Adipose tissue (tissue), 3 donors: ENCODE measurements at regions not wholly inside any gene's neighbourhood (a gene's known extent, or its start where the extent isn't known, plus 50 kb on each side); places are given as distances from the start of the nearest gene placed in this dataset.

Experiments
- H3K27ac ChIP-seq: one replicate; pipeline ENCODE4 v1.5.1; 2013; ENCODE audit warnings: low read depth, low read length
- WGBS, 3 donors: extraction: QIAGEN DNeasy Blood & Tissue Kit; methylation state at CpG; one replicate each; pipeline ENCODE4 v1.1.7; 2013; 5-methylcytosine and 5-hydroxymethylcytosine counted together
- donor health status: healthy with polysubstance abuse.
- donor health status: Bipolar disorder and iron deficiency.
- donor health status: healthy.

GRCh38 chr16:85389679-85390470 lies 223.2 kb upstream of the GSE1 start:
- H3K27ac ChIP-seq = no peak overlapping the region
- 85 to 88% (median 87%) methylated on average over 19 of the region's 19 CpGs for WGBS, 3 donors

- WGBS, 3 donors = 54 to 69% (median 66%) methylated on average over 24 of the region's 24 CpGs
- no peak overlapping the region for H3K27ac ChIP-seq
These were observed 222.5 kb upstream of the GSE1 start for GRCh38 chr16:85390511-85391174.

GRCh38 chr16:85391175-85391707 lies 221.9 kb upstream of the GSE1 start:
- 83 to 85% (median 84%) methylated on average over 14 of the region's 14 CpGs for WGBS, 3 donors
- H3K27ac ChIP-seq = no peak overlapping the region

GRCh38 chr16:85391769-85392583 lies 221.1 kb upstream of the GSE1 start:
- 86 to 89% (median 89%) methylated on average over 11 of the region's 11 CpGs for WGBS, 3 donors
- H3K27ac ChIP-seq = no peak overlapping the region

- H3K27ac ChIP-seq = no peak overlapping the region
- 93 to 95% (median 95%) methylated on average over 16 to 17 of the region's 17 CpGs for WGBS, 3 donors
These were observed 220.1 kb upstream of the GSE1 start for GRCh38 chr16:85392756-85393673.

GRCh38 chr16:85393674-85394451 lies 219.3 kb upstream of the GSE1 start:
- 53 to 69% (median 63%) methylated on average over 34 of the region's 34 CpGs for WGBS, 3 donors
- H3K27ac ChIP-seq = no peak overlapping the region

GRCh38 chr16:85394456-85395206 lies 218.5 kb upstream of the GSE1 start:
- no peak overlapping the region for H3K27ac ChIP-seq
- 89% methylated on average over 21 of the region's 21 CpGs for WGBS, 3 donors

GRCh38 chr16:85395207-85395912 lies 217.8 kb upstream of the GSE1 start:
- 36 to 56% (median 40%) methylated on average over 24 to 25 of the region's 25 CpGs for WGBS, 3 donors

GRCh38 chr16:85395913-85396878 lies 216.9 kb upstream of the GSE1 start:
- 44 to 69% (median 48%) methylated on average over 24 of the region's 24 CpGs for WGBS, 3 donors
- no peak overlapping the region for H3K27ac ChIP-seq

More at GRCh38 chr16:85395207-85395912, 217.8 kb upstream of the GSE1 start:
- H3K27ac ChIP-seq = no peak overlapping the region

GRCh38 chr16:85396879-85397871 lies 215.9 kb upstream of the GSE1 start:
- H3K27ac ChIP-seq = no peak overlapping the region
- 87 to 90% (median 87%) methylated on average over 25 of the region's 25 CpGs for WGBS, 3 donors

GRCh38 chr16:85398050-85398451 lies 215.1 kb upstream of the GSE1 start:
- WGBS, 3 donors = 92 to 96% (median 93%) methylated on average over 8 of the region's 8 CpGs
- H3K27ac ChIP-seq = no peak overlapping the region

- H3K27ac ChIP-seq = no peak overlapping the region
- WGBS, 3 donors = 83 to 87% (median 83%) methylated on average over 21 to 22 of the region's 22 CpGs
These were observed 214.2 kb upstream of the GSE1 start for GRCh38 chr16:85398688-85399582.
